ENCODE measurements at regions not wholly inside any gene's neighbourhood (a gene's known extent, or its start where the extent isn't known, plus 50 kb on each side); places are given as distances from the start of the nearest gene placed in this dataset.
A peak's percentile ranks its signal among the peaks of the same experiment; 100 is the strongest.

DNA sequence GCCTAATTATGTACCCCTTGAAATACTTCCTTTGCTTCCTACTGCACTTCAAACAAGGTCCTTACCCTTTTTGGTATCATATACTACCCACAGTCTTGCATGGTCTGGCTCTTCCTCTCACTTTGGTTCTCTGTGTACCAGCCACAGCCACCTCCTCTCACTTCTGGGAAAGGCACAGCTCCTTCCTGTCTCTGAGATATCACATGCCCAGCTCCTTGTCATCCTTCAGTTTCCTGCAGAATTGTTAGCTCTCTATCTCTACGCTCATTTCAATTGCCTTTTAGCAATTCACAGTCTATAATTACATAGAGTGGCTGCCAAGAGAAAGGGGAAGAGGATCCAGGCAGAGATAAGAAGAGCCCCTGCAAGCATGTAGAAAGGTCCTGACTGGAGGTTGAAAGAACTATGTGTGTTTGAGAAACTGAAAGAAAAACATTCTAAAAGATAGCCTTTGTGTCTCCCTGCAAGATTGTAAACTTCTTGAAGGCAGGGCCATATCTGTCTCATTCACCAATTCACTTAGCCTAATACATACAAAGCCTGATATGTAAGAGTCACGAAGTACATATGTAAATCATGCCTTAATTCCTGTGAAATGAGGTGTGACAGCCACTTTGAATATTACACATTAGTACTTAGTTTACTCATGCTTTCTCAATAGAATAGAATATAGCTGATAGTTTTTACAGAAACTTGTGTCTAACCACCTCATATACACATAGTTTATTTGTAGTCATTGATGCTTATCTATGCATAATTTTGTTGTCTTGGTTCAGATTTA is 933.1 kb downstream of the DIAPH3 start:
- no peaks in the 10 kb centered on the region for H3K36me3 ChIP-seq
- TF ChIP-seq, protein P1, sequence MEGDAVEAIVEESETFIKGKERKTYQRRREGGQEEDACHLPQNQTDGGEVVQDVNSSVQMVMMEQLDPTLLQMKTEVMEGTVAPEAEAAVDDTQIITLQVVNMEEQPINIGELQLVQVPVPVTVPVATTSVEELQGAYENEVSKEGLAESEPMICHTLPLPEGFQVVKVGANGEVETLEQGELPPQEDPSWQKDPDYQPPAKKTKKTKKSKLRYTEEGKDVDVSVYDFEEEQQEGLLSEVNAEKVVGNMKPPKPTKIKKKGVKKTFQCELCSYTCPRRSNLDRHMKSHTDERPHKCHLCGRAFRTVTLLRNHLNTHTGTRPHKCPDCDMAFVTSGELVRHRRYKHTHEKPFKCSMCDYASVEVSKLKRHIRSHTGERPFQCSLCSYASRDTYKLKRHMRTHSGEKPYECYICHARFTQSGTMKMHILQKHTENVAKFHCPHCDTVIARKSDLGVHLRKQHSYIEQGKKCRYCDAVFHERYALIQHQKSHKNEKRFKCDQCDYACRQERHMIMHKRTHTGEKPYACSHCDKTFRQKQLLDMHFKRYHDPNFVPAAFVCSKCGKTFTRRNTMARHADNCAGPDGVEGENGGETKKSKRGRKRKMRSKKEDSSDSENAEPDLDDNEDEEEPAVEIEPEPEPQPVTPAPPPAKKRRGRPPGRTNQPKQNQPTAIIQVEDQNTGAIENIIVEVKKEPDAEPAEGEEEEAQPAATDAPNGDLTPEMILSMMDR (IDR thresholded peaks at IDR 0.05; ENCODE audit: low read depth, low read length): no peak
- H3K27ac ChIP-seq: no peak overlapping the region
- H3K27me3 ChIP-seq (ENCODE audit: insufficient read depth, low read depth, severe bottlenecking): no peaks in the 10 kb centered on the region
- DNase-seq: no peak
- no peak overlapping the region for H3K4me3 ChIP-seq (ENCODE audit: low read depth, low read length)
- no peaks in the 10 kb centered on the region for H3K9me3 ChIP-seq (ENCODE audit: severe bottlenecking)

DNA sequence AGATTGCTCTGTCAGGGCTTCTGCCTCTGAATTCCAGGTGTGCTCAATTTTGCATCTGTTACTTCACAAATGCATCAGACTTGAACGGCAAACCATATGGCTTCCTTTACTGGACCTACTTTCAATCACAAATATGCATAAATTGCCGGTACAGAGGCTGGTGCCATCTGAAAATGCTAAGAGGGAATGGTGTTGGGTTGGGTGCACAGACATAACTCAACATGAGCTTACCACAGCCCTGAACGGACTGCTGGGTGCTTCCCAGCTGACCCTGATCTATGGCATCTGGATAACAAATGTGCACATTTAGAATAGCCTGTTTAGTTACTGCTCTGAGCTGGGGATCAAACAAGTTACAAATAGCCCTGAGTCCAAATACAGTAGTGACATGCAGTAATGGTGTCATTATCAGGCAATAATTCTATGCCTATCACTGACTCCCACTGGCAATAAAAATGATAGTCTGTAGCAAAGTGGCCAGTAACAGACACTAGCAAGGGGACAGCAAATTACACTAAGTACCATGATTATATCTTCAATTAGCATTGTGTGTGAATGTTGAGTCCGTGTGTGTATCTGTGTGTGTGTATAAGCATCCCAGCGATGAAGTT is 927.3 kb downstream of the DIAPH3 start:
- no peaks in the 10 kb centered on the region for H3K36me3 ChIP-seq
- no peak for DNase-seq
- no peak overlapping the region for H3K27ac ChIP-seq
- no peak overlapping the region for H3K4me3 ChIP-seq (ENCODE audit: low read depth, low read length)
- H3K9me3 ChIP-seq (ENCODE audit: severe bottlenecking): no peaks in the 10 kb centered on the region
- H3K27me3 ChIP-seq (ENCODE audit: insufficient read depth, low read depth, severe bottlenecking): no peaks in the 10 kb centered on the region
- TF ChIP-seq, protein P1 (IDR thresholded peaks at IDR 0.05; ENCODE audit: low read depth, low read length): no peak

DNA sequence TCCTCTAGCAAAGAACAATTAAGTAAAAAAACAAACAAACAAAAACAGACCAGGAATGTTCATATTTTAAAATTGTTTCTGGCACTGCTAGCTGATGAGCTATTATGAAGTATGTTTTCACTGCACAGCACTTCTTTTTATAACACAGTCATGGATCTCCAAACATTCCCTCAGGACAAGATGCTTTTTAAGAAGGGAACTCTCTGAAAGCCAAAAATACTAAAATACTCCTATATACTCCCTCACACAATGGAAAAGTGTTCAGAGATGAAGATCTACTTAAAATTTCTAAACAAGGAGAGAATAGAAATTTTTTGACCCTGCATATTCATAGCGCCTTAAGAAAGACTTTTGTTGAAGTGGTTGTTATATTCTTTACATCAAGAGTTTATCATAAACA is 926.8 kb downstream of the DIAPH3 start:
- no peaks in the 10 kb centered on the region for H3K9me3 ChIP-seq (ENCODE audit: severe bottlenecking)
- TF ChIP-seq, protein P1 (IDR thresholded peaks at IDR 0.05; ENCODE audit: low read depth, low read length): no peak
- no peak overlapping the region for H3K4me3 ChIP-seq (ENCODE audit: low read depth, low read length)
- DNase-seq: no peak
- no peaks in the 10 kb centered on the region for H3K27me3 ChIP-seq (ENCODE audit: insufficient read depth, low read depth, severe bottlenecking)
- no peaks in the 10 kb centered on the region for H3K36me3 ChIP-seq
- H3K27ac ChIP-seq: no peak overlapping the region

DNA sequence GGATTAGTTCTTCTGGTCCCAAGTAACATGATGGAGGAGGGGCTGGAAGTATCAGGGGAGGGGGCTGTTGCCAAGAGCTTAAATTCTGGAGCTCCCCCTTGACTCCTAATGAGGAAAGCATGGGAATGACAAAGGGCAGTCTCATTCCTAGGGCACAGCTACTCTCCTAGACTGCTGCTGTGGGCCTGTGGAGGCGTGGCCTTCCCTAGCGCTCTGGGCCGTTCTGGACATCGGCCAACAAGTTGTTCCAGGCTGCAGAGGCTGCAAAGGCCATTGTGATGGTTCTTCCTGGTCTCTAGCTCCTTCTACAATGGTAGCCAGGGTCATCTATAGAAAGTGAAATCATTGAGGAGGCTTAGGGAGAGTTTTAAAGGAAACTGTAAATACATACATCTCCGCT is 916.6 kb downstream of the DIAPH3 start:
- TF ChIP-seq, protein P1 (IDR thresholded peaks at IDR 0.05; ENCODE audit: low read depth, low read length): no peak

DNA sequence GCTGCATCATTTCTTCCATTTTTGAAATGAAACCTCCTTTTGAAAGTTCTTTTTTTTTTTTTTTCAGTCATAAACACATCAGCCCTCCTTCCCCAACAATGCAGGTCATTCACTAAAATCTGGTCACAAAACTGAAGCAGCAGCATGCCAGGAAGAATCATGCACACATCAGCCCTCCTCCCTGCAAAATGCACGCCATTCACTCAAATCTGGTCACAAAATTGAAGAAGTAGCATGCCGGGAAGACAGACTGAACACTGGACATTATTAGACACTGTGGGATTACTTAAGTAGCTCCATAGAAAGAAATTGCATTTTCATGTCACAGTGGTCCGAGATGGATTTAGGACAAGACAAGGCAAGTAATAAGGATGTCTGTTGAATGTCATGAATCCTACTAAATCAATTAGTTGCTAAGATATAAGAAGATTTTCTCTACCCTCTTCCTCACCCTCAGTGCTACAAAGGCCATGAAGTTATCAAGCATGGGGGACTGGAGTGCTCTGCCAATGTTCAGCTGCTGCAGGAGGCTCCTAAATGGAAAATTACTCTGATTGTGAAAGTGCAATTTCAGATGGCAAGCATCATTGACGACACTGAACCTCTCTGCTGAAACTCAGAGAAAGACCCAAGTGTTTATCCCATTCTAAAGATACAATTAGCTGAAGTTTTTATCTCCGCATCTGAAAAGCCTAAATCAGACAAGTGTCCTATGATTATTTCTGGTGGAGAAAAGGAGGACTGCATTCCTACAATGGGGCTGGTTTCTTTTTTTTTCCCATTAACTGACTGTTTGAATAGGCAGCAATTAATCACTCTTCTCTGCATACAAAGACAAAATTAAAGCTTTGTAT is 913.2 kb downstream of the DIAPH3 start:
- Histone ChIP-seq H3K4me3 (ENCODE audit: low read depth, low read length) (no peak overlapping the region), H3K36me3 (no peaks in the 10 kb centered on the region), H3K27ac (no peak overlapping the region), H3K9me3 (ENCODE audit: severe bottlenecking) (no peaks in the 10 kb centered on the region), H3K27me3 (ENCODE audit: insufficient read depth, low read depth, severe bottlenecking) (no peaks in the 10 kb centered on the region)
- DNase-seq: no peak
- TF ChIP-seq, protein P1 (IDR thresholded peaks at IDR 0.05; ENCODE audit: low read depth, low read length): no peak

More for the DNA sequence above, 916.6 kb downstream of the DIAPH3 start:
- Histone ChIP-seq H3K27ac (no peak overlapping the region), H3K9me3 (ENCODE audit: severe bottlenecking) (no peaks in the 10 kb centered on the region), H3K27me3 (ENCODE audit: insufficient read depth, low read depth, severe bottlenecking) (no peaks in the 10 kb centered on the region), H3K4me3 (ENCODE audit: low read depth, low read length) (no peak overlapping the region), H3K36me3 (no peaks in the 10 kb centered on the region)
- DNase-seq: peak; percentile 9

Data from WERI-Rb-1 (cell line).